DOHH2 (cell line): ENCODE measurements at regions not wholly inside any gene's neighbourhood (a gene's known extent, or its start where the extent isn't known, plus 50 kb on each side); places are given as distances from the start of the nearest gene placed in this dataset.

ENCODE experiments used
- H3F3A ChIP-seq: fragments of 200-600 bp; sonication (generic), shearing (Covaris generic); 2 replicates; pipeline ENCODE4 v1.6.0; 2016; ENCODE audit warnings: antibody characterized with exemption, mild to moderate bottlenecking; ENCODE audit not compliant: control insufficient read depth, insufficient read depth
- H3K27ac ChIP-seq: fragments of 200-600 bp; sonication (generic); 2 replicates; pipeline ENCODE4 v1.5.1; 2014; ENCODE audit warnings: low read depth, mild to moderate bottlenecking, low read length, moderate library complexity
- H3K27me3 ChIP-seq: fragments of 200-600 bp; sonication (generic); 2 replicates; pipeline ENCODE4 v1.6.1; 2014; ENCODE audit warnings: mild to moderate bottlenecking, low read length, mixed read lengths; ENCODE audit not compliant: control insufficient read depth
- H3K36me3 ChIP-seq: fragments of 200-600 bp; sonication (generic); 2 replicates; pipeline ENCODE4 v1.6.1; 2014; ENCODE audit warnings: mild to moderate bottlenecking, low read length, moderate library complexity, mixed read lengths; ENCODE audit not compliant: control insufficient read depth
- H3K4me1 ChIP-seq: fragments of 200-600 bp; sonication (generic); 2 replicates; pipeline ENCODE4 v1.6.1; 2014; ENCODE audit warnings: mild to moderate bottlenecking, low read length, mixed read lengths; ENCODE audit not compliant: control insufficient read depth
- H3K4me2 ChIP-seq: fragments of 200-600 bp; sonication (generic); 2 replicates; pipeline ENCODE4 v1.6.0; 2014; ENCODE audit warnings: mild to moderate bottlenecking, low read length, moderate library complexity
- H3K4me3 ChIP-seq: fragments of 200-600 bp; sonication (generic); 2 replicates; pipeline ENCODE4 v1.5.1; 2014; ENCODE audit warnings: mild to moderate bottlenecking, low read length, mixed read lengths
- H3K79me2 ChIP-seq: fragments of 200-600 bp; sonication (generic); 2 replicates; pipeline ENCODE4 v1.6.1; 2014; ENCODE audit warnings: mild to moderate bottlenecking, low read length, mixed read lengths; ENCODE audit not compliant: control insufficient read depth
- H3K9me2 ChIP-seq: fragments of 200-600 bp; sonication (generic); replicated peaks from 2 replicates; pipeline ENCODE4 v1.6.1; 2014; ENCODE audit warnings: mild to moderate bottlenecking, low read length, mixed read lengths; ENCODE audit not compliant: control insufficient read depth
- H3K9me3 ChIP-seq: fragments of 200-600 bp; sonication (generic); 2 replicates; pipeline ENCODE4 v1.6.1; 2014; ENCODE audit warnings: antibody characterized with exemption, low read length, mixed read lengths; ENCODE audit not compliant: control insufficient read depth, insufficient read depth
- H4K20me1 ChIP-seq: fragments of 200-600 bp; sonication (generic); 2 replicates; pipeline ENCODE4 v1.6.0; 2014; ENCODE audit warnings: low read depth, mild to moderate bottlenecking, antibody characterized with exemption, low read length, moderate library complexity; ENCODE audit not compliant: control insufficient read depth, insufficient read depth
- EZH2phosphoT487 ChIP-seq: fragments of 200-600 bp; sonication (generic); IDR thresholded peaks from 2 replicates; pipeline ENCODE4 v1.6.1; 2017; ENCODE audit warnings: borderline replicate concordance, mild to moderate bottlenecking, antibody characterized with exemption, low read length, moderate library complexity, mixed read lengths
- TF ChIP-seq, protein P1 (sequence below): fragments of 200-600 bp; sonication (generic); IDR thresholded peaks from one replicate; pipeline ENCODE4 v1.5.1; 2014; ENCODE audit warnings: antibody characterized with exemption, mild to moderate bottlenecking, low read depth, low read length; ENCODE audit not compliant: poor library complexity, severe bottlenecking

- Histone ChIP-seq H3F3A (no peaks in the 10 kb centered on the region), H3K27me3 (no peaks in the 10 kb centered on the region), H3K4me2 (no peak overlapping the region), H3K4me1 (no peaks in the 10 kb centered on the region), H3K9me2 (no peaks in the 10 kb centered on the region), H4K20me1 (no peaks in the 10 kb centered on the region), H3K9me3 (no peaks in the 10 kb centered on the region), H3K36me3 (no peaks in the 10 kb centered on the region), H3K79me2 (no peaks in the 10 kb centered on the region), H3K4me3 (no peak overlapping the region), H3K27ac (no peak overlapping the region)
- TF ChIP-seq EZH2phosphoT487 = no peak
- TF ChIP-seq, protein P1, sequence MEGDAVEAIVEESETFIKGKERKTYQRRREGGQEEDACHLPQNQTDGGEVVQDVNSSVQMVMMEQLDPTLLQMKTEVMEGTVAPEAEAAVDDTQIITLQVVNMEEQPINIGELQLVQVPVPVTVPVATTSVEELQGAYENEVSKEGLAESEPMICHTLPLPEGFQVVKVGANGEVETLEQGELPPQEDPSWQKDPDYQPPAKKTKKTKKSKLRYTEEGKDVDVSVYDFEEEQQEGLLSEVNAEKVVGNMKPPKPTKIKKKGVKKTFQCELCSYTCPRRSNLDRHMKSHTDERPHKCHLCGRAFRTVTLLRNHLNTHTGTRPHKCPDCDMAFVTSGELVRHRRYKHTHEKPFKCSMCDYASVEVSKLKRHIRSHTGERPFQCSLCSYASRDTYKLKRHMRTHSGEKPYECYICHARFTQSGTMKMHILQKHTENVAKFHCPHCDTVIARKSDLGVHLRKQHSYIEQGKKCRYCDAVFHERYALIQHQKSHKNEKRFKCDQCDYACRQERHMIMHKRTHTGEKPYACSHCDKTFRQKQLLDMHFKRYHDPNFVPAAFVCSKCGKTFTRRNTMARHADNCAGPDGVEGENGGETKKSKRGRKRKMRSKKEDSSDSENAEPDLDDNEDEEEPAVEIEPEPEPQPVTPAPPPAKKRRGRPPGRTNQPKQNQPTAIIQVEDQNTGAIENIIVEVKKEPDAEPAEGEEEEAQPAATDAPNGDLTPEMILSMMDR = no peak
These were observed 320.7 kb downstream of the BTG1 start for GRCh38 chr12:91824991-91825390.

DNA sequence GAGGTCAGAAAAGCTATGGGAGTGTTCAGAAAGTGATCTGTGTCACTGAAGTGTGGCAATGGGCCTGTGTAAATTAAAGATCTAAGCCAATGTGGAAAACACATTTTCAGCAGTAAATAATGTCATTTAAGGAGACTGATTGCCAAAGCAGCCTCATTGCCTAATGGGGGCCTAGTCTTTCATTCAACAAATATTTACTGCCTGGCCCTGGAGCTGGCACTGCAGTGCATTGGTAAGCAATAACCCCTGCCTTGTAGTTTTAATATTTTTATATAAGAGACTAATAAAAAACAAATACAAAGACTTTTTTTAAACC, 326.6 kb downstream of the BTG1 start:
- Histone ChIP-seq H3F3A (no peaks in the 10 kb centered on the region), H3K36me3 (no peaks in the 10 kb centered on the region), H3K27ac (no peak overlapping the region), H3K9me3 (no peaks in the 10 kb centered on the region), H3K79me2 (no peaks in the 10 kb centered on the region), H3K27me3 (no peaks in the 10 kb centered on the region), H3K9me2 (no peaks in the 10 kb centered on the region), H3K4me1 (no peaks in the 10 kb centered on the region), H4K20me1 (no peaks in the 10 kb centered on the region), H3K4me3 (no peak overlapping the region), H3K4me2 (no peak overlapping the region)
- no peak for TF ChIP-seq EZH2phosphoT487
- TF ChIP-seq, protein P1 = no peak

GRCh38 chr12:91818227-91819131, 327.2 kb downstream of the BTG1 start:
- H3K4me1 ChIP-seq = no peaks in the 10 kb centered on the region
- no peaks in the 10 kb centered on the region for H3K79me2 ChIP-seq
- H3K9me2 ChIP-seq = no peaks in the 10 kb centered on the region
- H3K4me3 ChIP-seq = no peak overlapping the region
- no peaks in the 10 kb centered on the region for H3K36me3 ChIP-seq
- no peaks in the 10 kb centered on the region for H3K9me3 ChIP-seq
- TF ChIP-seq EZH2phosphoT487 = no peak
- TF ChIP-seq, protein P1 = no peak
- no peaks in the 10 kb centered on the region for H4K20me1 ChIP-seq
- no peaks in the 10 kb centered on the region for H3F3A ChIP-seq
- no peak overlapping the region for H3K27ac ChIP-seq
- H3K4me2 ChIP-seq = no peak overlapping the region
- no peaks in the 10 kb centered on the region for H3K27me3 ChIP-seq
